SK-N-SH treated with all-trans-retinoic acid at 6 μM for 48 hours (cell line): ENCODE measurements at regions not wholly inside any gene's neighbourhood (a gene's known extent, or its start where the extent isn't known, plus 50 kb on each side); places are given as distances from the start of the nearest gene placed in this dataset.

ENCODE experiments used
- ATAC-seq: fragments of 200-7000 bp; cut with Tn5 transposase; 3 replicates; pipeline ENCODE4 v1.9.1; 2020; ENCODE audit warnings: mild to moderate bottlenecking, moderate library complexity
- ARNTL ChIP-seq: fragments of 450-650 bp; formaldehyde crosslinking; IDR thresholded peaks from 2 replicates; pipeline ENCODE4 v1.5.0; 2020; ENCODE audit warnings: low read depth, mild to moderate bottlenecking, moderate library complexity, borderline replicate concordance
- BACH2 ChIP-seq: fragments of 250-450 bp; sonication (Bioruptor Pico); IDR thresholded peaks from 2 replicates; pipeline ENCODE4 v1.9.0; 2021; ENCODE audit warnings: mild to moderate bottlenecking, borderline replicate concordance
- ESRRG ChIP-seq: fragments of 250-450 bp; sonication (Bioruptor Pico); IDR thresholded peaks from 2 replicates; pipeline ENCODE4 v1.6.1; 2021; ENCODE audit warnings: mild to moderate bottlenecking
- GLIS3 ChIP-seq: fragments of 250-450 bp; sonication (Bioruptor Pico); IDR thresholded peaks from 2 replicates; pipeline ENCODE4 v1.5.0; 2020; ENCODE audit warnings: mild to moderate bottlenecking, moderate library complexity
- ISL1 ChIP-seq: fragments of 250-450 bp; sonication (Bioruptor Pico); IDR thresholded peaks from 2 replicates; pipeline ENCODE4 v2.1.2; 2022; ENCODE audit warnings: mild to moderate bottlenecking, moderate library complexity
- OSR1 ChIP-seq: fragments of 250-450 bp; sonication (Bioruptor Pico); IDR thresholded peaks from 2 replicates; pipeline ENCODE4 v1.8.0; 2022; ENCODE audit warnings: moderate library complexity, mild to moderate bottlenecking, inconsistent platforms
- PPARA ChIP-seq: fragments of 250-450 bp; sonication (Bioruptor Pico); IDR thresholded peaks from 2 replicates; pipeline ENCODE4 v1.5.0; 2020; ENCODE audit warnings: mild to moderate bottlenecking, borderline replicate concordance
- RARB ChIP-seq: fragments of 250-450 bp; sonication (Bioruptor Pico); IDR thresholded peaks from 2 replicates; pipeline ENCODE4 v1.8.0; 2021; ENCODE audit warnings: mild to moderate bottlenecking, moderate library complexity
- SNAI2 ChIP-seq: fragments of 250-450 bp; sonication (Bioruptor Pico); IDR thresholded peaks from 2 replicates; pipeline ENCODE4 v1.5.0; 2020; ENCODE audit warnings: mild to moderate bottlenecking, moderate library complexity
- TCF4 ChIP-seq: fragments of 250-450 bp; sonication (Bioruptor Pico); IDR thresholded peaks from 2 replicates; pipeline ENCODE4 v1.8.0; 2021; ENCODE audit warnings: mild to moderate bottlenecking, moderate library complexity, borderline replicate concordance
- TOX ChIP-seq: fragments of 250-450 bp; sonication (Bioruptor Pico); IDR thresholded peaks from 2 replicates; pipeline ENCODE4 v1.8.0; 2021; ENCODE audit warnings: mild to moderate bottlenecking, moderate library complexity, borderline replicate concordance
- ZC3H10 ChIP-seq: fragments of 250-450 bp; sonication (Bioruptor Pico); IDR thresholded peaks from 2 replicates; pipeline ENCODE4 v1.5.1; 2021; ENCODE audit warnings: mild to moderate bottlenecking, moderate library complexity
- ZFP3 ChIP-seq: fragments of 250-450 bp; sonication (Bioruptor Pico); IDR thresholded peaks from 2 replicates; pipeline ENCODE4 v1.5.0; 2020; ENCODE audit warnings: mild to moderate bottlenecking, moderate library complexity
- ZFP30 ChIP-seq: fragments of 450-650 bp; formaldehyde crosslinking; IDR thresholded peaks from 2 replicates; pipeline ENCODE4 v1.5.0; 2022; ENCODE audit warnings: mild to moderate bottlenecking, moderate library complexity
- ZNF565 ChIP-seq: fragments of 450-650 bp; formaldehyde crosslinking; conservative IDR thresholded peaks from 2 replicates; pipeline ENCODE4 v1.5.0; 2020; ENCODE audit warnings: low read depth, mild to moderate bottlenecking, moderate library complexity
- ZNF70 ChIP-seq: fragments of 450-650 bp; formaldehyde crosslinking; IDR thresholded peaks from 2 replicates; pipeline ENCODE4 v1.5.0; 2020; ENCODE audit warnings: mild to moderate bottlenecking, moderate library complexity
- ZNF8 ChIP-seq: fragments of 450-650 bp; formaldehyde crosslinking; IDR thresholded peaks from 2 replicates; pipeline ENCODE4 v1.5.0; 2020; ENCODE audit warnings: mild to moderate bottlenecking, moderate library complexity
- TF ChIP-seq, protein P1 (sequence below): fragments of 250-450 bp; sonication (Bioruptor Pico); IDR thresholded peaks from 2 replicates; pipeline ENCODE4 v1.5.1; 2020; ENCODE audit warnings: low read depth, mild to moderate bottlenecking, moderate library complexity
- TF ChIP-seq, protein P2 (sequence below): fragments of 250-450 bp; sonication (Bioruptor Pico); IDR thresholded peaks from 2 replicates; pipeline ENCODE4 v1.8.0; 2020; ENCODE audit warnings: mild to moderate bottlenecking, moderate library complexity, borderline replicate concordance
- TF ChIP-seq, protein P3 (sequence below): fragments of 250-450 bp; sonication (Bioruptor Pico); IDR thresholded peaks from 2 replicates; pipeline ENCODE4 v1.8.0; 2021; ENCODE audit warnings: low read depth, mild to moderate bottlenecking, moderate library complexity, borderline replicate concordance
- TF ChIP-seq, protein P4 (sequence below): fragments of 250-450 bp; sonication (Bioruptor Pico); IDR thresholded peaks from 2 replicates; pipeline ENCODE4 v1.5.0; 2020; ENCODE audit warnings: mild to moderate bottlenecking, moderate library complexity

DNA sequence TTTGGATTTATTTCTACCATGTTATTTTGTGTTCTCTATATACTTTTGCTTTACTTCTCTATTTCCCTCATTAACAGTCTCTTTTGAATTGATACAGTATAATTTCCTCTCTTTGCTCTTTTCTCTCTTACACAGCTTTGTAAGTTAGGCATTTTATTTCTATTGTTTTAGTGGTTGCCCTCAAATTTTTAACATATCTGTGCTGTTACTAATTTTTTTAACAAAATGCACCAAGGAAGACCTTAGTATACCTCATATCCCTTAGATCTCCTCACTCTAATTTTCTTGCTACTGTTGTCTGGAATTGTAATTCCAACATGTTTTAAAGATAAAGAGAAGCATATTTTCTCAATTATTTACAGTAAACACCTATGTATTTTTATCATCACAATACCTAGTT is 416.8 kb upstream of the SLC14A2 start:
- no peak for TF ChIP-seq OSR1 (CRISPR knock-in tag)
- TF ChIP-seq PPARA, result no peak
- TF ChIP-seq, protein P1, sequence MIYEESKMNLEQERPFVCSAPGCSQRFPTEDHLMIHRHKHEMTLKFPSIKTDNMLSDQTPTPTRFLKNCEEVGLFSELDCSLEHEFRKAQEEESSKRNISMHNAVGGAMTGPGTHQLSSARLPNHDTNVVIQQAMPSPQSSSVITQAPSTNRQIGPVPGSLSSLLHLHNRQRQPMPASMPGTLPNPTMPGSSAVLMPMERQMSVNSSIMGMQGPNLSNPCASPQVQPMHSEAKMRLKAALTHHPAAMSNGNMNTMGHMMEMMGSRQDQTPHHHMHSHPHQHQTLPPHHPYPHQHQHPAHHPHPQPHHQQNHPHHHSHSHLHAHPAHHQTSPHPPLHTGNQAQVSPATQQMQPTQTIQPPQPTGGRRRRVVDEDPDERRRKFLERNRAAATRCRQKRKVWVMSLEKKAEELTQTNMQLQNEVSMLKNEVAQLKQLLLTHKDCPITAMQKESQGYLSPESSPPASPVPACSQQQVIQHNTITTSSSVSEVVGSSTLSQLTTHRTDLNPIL (CRISPR knock-in tag), result no peak
- TF ChIP-seq ESRRG (CRISPR knock-in tag), result no peak
- TF ChIP-seq ZNF8 (CRISPR knock-in tag), result no peak
- no peak for TF ChIP-seq SNAI2 (CRISPR knock-in tag)
- no peak for TF ChIP-seq ZFP3
- no peak for TF ChIP-seq GLIS3 (CRISPR knock-in tag)
- TF ChIP-seq ZC3H10 (CRISPR knock-in tag), result no peak
- no peak for TF ChIP-seq RARB
- TF ChIP-seq, protein P2, sequence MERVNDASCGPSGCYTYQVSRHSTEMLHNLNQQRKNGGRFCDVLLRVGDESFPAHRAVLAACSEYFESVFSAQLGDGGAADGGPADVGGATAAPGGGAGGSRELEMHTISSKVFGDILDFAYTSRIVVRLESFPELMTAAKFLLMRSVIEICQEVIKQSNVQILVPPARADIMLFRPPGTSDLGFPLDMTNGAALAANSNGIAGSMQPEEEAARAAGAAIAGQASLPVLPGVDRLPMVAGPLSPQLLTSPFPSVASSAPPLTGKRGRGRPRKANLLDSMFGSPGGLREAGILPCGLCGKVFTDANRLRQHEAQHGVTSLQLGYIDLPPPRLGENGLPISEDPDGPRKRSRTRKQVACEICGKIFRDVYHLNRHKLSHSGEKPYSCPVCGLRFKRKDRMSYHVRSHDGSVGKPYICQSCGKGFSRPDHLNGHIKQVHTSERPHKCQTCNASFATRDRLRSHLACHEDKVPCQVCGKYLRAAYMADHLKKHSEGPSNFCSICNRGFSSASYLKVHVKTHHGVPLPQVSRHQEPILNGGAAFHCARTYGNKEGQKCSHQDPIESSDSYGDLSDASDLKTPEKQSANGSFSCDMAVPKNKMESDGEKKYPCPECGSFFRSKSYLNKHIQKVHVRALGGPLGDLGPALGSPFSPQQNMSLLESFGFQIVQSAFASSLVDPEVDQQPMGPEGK (CRISPR knock-in tag), result no peak
- TF ChIP-seq TCF4 (CRISPR knock-in tag), result no peak
- TF ChIP-seq, protein P3, sequence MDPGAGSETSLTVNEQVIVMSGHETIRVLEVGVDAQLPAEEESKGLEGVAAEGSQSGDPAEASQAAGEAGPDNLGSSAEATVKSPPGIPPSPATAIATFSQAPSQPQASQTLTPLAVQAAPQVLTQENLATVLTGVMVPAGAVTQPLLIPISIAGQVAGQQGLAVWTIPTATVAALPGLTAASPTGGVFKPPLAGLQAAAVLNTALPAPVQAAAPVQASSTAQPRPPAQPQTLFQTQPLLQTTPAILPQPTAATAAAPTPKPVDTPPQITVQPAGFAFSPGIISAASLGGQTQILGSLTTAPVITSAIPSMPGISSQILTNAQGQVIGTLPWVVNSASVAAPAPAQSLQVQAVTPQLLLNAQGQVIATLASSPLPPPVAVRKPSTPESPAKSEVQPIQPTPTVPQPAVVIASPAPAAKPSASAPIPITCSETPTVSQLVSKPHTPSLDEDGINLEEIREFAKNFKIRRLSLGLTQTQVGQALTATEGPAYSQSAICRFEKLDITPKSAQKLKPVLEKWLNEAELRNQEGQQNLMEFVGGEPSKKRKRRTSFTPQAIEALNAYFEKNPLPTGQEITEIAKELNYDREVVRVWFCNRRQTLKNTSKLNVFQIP, result no peak
- no peak for TF ChIP-seq ISL1 (CRISPR knock-in tag)
- ATAC-seq, result no peak

DNA sequence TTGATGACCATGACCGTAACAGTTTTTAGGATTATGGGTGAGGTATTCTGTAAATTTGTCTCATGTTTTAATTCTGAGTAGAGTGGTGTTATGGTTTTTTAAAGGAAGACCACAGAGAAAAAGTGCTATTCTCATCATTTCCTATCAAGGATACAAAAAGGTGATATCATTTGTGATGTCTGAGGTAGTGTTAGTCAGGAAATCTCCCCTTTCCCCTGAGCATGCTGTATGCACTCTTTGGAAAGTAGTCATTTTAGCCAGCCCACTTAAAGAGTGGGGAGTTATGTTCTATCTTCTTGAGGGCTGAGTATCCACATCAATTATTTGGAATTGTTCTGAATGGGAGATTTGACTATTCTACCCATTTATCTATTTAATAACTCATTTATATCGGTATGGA is 414.2 kb upstream of the SLC14A2 start:
- no peak for ATAC-seq
- TF ChIP-seq RARB, result no peak
- TF ChIP-seq SNAI2 (CRISPR knock-in tag), result no peak
- TF ChIP-seq TCF4 (CRISPR knock-in tag), result no peak
- TF ChIP-seq ZNF70 (CRISPR knock-in tag), result no peak
- no peak for TF ChIP-seq OSR1 (CRISPR knock-in tag)
- no peak for TF ChIP-seq TOX (CRISPR knock-in tag)
- TF ChIP-seq PPARA, result no peak
- TF ChIP-seq ISL1 (CRISPR knock-in tag), result no peak

DNA sequence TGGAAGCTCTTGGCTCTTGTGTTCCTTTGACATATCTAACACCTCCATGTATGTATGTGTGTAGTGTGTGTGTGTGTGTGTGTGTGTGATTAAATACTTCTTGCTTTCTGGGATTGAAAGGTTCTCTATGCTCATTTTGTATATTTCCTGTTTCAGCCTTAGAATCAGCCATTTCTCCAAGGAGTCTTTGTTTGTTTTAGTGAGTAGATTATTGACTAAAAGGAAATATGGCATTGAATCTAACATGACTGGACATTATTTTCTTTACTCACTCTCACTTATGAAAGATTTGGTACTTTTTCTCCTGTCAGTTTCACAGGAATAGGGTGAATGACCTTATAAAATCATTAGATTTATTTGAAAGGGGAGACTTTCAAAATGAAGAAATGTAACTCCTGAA is 413.8 kb upstream of the SLC14A2 start:
- ATAC-seq, result no peak
- no peak for TF ChIP-seq ZNF565 (CRISPR knock-in tag)
- TF ChIP-seq, all 23 proteins: peak for 0

DNA sequence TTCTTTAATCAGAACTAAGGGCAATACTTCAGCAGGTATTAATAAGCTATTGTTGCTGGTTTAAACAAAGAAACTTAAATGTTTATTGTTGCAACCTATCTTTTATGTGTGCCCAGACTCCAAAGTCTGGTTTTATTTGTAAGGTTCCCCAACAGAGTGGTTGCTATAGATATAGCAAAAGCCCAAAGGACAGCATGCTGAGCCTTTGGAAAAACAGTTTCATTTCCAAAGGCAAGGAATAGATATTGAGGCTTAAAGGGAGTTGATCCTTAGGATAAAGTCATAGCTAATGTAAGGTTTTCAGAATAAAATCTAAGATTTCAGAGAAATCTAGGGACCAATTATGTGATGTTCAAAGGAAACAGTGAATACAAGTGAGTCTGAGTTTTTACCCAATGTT is 413.2 kb upstream of the SLC14A2 start:
- TF ChIP-seq PPARA (no peak), ISL1 (CRISPR knock-in tag) (no peak), TOX (CRISPR knock-in tag) (no peak), GLIS3 (CRISPR knock-in tag) (no peak), TCF4 (CRISPR knock-in tag) (no peak), ZFP3 (no peak), BACH2 (CRISPR knock-in tag) (no peak), ZNF8 (CRISPR knock-in tag) (no peak), RARB (no peak), ZFP30 (no peak)
- ATAC-seq, result no peak

DNA sequence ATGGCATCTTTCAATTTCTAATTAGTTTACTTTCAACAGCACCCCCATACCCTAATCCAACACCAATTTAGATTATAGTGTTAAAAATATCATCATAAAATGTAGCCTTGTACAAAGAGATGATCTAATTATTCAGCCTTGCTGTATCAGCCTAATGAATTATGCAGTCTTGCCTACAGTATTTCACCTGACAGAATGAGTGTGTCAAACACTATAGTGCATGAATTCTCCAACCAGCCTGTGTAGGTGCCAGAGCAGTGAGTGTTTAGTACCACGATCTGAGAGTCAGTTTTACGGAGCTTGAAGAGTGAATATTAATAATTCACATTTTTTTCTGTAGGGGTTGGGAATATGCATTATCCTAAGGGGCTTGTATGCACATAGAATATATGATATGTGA is 411.6 kb upstream of the SLC14A2 start:
- ATAC-seq, result no peak
- TF ChIP-seq, protein P4, sequence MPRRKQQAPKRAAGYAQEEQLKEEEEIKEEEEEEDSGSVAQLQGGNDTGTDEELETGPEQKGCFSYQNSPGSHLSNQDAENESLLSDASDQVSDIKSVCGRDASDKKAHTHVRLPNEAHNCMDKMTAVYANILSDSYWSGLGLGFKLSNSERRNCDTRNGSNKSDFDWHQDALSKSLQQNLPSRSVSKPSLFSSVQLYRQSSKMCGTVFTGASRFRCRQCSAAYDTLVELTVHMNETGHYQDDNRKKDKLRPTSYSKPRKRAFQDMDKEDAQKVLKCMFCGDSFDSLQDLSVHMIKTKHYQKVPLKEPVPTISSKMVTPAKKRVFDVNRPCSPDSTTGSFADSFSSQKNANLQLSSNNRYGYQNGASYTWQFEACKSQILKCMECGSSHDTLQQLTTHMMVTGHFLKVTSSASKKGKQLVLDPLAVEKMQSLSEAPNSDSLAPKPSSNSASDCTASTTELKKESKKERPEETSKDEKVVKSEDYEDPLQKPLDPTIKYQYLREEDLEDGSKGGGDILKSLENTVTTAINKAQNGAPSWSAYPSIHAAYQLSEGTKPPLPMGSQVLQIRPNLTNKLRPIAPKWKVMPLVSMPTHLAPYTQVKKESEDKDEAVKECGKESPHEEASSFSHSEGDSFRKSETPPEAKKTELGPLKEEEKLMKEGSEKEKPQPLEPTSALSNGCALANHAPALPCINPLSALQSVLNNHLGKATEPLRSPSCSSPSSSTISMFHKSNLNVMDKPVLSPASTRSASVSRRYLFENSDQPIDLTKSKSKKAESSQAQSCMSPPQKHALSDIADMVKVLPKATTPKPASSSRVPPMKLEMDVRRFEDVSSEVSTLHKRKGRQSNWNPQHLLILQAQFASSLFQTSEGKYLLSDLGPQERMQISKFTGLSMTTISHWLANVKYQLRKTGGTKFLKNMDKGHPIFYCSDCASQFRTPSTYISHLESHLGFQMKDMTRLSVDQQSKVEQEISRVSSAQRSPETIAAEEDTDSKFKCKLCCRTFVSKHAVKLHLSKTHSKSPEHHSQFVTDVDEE, result no peak
- TF ChIP-seq BACH2 (CRISPR knock-in tag) (no peak), ZNF8 (CRISPR knock-in tag) (no peak), GLIS3 (CRISPR knock-in tag) (no peak), ZC3H10 (CRISPR knock-in tag) (no peak), ZFP30 (no peak), ZNF565 (CRISPR knock-in tag) (no peak), ZFP3 (no peak), ARNTL (CRISPR knock-in tag) (no peak)
